Endometrial microvascular endothelial cells (primary cell): ENCODE measurements at regions not wholly inside any gene's neighbourhood (a gene's known extent, or its start where the extent isn't known, plus 50 kb on each side); places are given as distances from the start of the nearest gene placed in this dataset.
"Not testable (repeated sequence)": the region's sequence is repeated elsewhere in the genome, so short reads cannot be mapped to it uniquely, and the experiment has no call there.

ENCODE experiments used
- in situ Hi-C: cut with HindIII; loops from 2 replicates; pipeline ENCODE4 v1.10.0; 2017; ENCODE audit warnings: low sequenced_read_pairs, low pct_unique_long_range_greater_than_20kb; ENCODE audit errors: inconsistent ontology term

GRCh38 chr1:181308098-181308497 lies 175.2 kb upstream of the CACNA1E start:
- in situ Hi-C loops, result no loop called here

DNA sequence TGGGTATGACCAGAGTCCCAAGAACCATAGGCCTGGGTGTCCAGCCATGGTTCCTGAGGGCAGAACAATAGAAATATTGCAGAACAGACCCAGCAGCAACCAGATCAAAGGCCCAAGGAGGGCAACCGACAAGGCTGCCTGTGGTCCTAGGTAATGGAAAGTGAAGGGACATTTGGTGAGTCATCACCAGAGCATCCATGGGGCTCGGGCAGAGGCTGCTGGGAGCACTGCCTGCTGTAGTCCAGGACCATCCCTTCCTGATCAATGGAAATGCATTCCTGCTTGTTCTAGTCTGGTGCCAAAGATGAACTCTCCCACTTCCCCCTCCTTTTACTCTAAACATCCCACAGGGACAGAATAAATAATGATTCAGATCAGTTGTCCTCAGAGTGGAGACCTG lies 172.8 kb upstream of the CACNA1E start:
- in situ Hi-C loops, result no loop called here

- in situ Hi-C loops, result no loop called here
These were observed 170.4 kb upstream of the CACNA1E start for GRCh38 chr1:181312946-181313345.

GRCh38 chr1:181313466-181313865 lies 169.9 kb upstream of the CACNA1E start:
- in situ Hi-C loops, result no loop called here

GRCh38 chr1:181314010-181314409 lies 169.3 kb upstream of the CACNA1E start:
- in situ Hi-C loops, result no loop called here

DNA sequence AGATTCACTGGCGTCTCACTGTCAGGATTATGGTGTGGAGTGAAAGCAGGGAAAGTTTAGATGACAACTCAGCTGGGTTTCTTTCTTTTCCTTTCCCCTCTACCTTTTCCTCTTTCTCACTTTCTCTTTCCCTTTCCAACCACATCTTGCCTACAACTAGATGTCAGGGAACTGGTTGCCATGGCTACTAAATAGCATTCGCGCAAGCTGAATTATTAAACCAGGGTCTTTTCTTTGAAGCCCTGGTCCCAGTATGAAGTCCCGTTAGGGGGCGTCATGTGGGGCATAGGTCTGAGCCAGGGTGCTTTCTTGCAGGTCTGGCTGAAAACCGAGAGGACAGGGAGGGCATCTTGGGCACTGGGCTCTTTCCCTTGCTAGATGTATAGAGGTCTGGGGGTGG lies 168.4 kb upstream of the CACNA1E start:
- in situ Hi-C loops, result no loop called here

DNA sequence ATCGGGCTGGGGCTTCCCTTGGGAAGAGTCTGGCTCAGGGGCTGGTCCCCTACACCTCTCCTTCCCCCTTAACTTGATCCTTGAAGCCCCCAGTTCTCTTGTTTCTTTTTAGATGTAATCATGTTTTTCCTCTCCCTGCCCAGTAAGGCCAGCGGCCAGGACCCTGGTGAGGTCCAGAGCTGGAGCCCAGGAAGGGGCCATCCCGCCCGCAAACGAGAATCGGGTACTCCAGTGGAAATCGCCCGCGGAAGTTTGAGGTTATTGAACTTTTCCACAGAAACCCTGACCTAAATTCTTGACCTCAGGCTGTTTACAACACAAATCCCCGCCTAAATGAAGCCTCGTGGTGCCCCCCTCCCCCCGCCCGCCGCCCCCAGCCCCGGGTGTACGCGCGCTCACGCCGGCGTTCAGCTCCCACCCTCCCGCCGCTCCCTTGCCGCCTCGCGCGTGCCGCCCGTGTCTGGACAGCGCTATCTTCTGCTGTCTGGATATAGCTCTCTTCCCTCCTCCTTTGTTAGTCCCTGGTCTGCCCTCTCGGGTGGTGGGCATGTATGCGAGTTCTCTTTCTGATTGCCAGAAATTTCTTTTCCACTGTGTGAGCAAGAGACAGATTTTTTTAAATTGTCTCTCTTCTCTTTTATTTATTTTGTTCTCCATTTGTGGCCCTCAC lies 165.9 kb upstream of the CACNA1E start:
- in situ Hi-C loops, result no loop called here

- in situ Hi-C loops, result no loop called here
These were observed 165.1 kb upstream of the CACNA1E start for GRCh38 chr1:181318022-181318857.

DNA sequence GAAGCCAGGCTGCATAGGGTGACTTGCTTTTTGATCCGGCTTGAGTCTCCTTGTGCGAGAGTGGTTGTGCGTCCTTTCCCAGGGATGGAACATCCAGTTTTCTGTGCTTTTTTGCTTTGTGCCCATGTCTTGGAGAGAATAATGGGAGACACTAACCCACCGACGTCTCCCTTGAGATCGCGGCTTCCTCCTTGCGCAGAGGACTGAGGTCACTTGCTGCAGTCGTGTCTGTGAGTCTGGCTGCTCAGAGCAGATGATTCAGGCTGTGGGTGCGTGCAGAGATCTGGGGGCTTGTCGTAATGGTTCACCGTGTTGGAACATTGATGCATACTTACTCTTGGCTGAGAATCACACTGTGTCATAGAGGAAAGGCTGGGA lies 164.5 kb upstream of the CACNA1E start:
- in situ Hi-C loops, result no loop called here

- in situ Hi-C loops, result no loop called here
These were observed 163.4 kb upstream of the CACNA1E start for GRCh38 chr1:181319907-181320306.

DNA sequence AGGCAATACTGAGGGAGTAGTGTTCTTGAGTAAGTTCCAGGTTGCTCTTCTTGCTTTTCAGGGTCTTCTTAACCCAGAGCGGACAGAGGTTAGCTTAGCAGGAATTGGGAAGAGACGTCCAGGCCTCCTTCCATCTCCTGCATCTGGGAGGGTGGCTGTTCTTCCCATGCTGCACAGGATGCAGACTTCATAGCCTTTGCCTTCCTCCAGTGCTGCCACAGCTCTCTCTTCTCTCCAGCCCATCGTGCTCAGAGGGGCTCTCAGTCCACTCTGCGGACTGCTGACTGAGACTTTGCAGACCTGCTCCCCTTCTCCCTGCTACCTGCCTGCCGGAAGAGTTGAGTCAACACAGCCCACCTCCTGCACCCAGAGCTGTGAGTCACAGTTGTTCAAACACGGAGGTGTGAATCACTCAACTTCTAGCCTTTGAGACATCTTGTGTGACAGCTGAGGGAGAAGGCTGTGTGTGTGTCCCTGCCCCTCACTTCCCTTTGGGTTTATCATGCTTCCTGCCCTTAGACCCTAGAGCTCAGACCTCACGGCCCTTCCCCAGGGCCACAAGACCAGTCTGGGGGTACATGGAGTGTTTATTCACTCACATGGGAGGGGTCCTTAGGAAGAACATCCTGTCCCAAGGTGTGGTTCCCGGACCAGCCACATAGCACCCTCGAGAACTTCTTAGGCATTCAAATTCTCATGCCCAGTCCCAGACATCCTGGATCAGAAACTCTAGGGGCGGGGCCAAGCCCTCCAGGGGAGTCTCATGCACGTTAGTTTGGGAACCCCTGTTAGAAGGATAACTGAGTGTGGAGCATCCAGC lies 158.3 kb upstream of the CACNA1E start:
- in situ Hi-C loops, result no loop called here

DNA sequence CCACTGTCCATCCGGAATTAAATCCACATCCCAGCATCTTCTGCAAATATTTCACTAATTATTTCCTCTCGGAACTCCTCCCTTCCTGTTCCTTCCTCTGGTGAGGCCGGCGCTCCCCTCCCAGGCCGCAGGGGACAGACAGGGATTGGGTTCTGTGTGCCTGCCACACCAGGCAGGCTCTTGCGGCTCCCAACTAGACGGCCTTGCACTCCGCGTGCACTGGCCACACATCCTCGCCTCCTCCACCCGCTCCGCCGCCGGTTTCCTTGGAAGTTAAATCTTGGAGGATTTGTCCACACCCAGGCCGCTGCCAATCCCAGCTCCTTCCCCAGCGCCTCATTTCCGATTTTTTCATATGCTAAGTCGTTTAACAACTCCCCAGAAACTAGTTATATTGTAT lies 157.6 kb upstream of the CACNA1E start:
- in situ Hi-C loops, result not testable (repeated sequence)

DNA sequence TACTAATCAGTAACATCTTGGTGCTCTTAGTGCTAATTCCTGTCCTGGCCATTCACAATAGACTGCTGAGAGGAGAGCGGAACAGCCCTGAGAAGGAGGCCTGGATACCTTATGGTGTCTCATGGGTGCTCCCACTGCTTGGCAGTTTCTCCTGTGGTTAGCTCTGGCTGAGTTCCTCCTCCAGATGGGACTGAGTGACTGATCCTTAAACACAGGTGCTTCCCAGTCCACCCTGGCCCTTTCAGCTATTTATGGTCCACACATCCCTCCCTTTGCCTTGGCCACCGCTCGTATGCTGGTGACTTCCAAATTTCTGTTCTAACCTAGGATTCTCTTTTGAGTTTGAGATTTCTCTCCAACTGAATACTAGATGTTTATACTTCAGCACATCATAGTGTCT lies 157.0 kb upstream of the CACNA1E start:
- in situ Hi-C loops, result no loop called here

- in situ Hi-C loops, result no loop called here
These were observed 155.5 kb upstream of the CACNA1E start for GRCh38 chr1:181327796-181328195.

- in situ Hi-C loops, result no loop called here
These were observed 148.6 kb upstream of the CACNA1E start for GRCh38 chr1:181334724-181335123.

DNA sequence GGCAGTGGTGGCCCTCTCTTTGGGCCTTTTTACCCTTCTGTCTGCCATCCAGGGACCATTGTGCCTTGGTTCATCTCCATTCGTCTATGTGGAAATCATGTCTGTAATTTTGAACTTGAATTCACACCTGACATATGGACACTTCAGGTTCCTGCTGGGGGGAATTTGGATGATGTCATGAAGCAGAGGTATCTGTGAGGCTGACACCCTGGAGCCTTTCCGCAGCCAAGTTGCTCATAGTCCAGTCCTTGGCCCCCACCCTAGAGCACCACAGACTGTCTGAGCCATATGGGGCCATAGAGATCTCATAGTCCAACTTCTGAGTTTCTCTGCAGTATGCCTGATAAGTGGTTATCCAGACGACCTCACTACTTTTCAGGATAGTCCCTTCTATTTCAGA lies 147.7 kb upstream of the CACNA1E start:
- in situ Hi-C loops, result no loop called here

DNA sequence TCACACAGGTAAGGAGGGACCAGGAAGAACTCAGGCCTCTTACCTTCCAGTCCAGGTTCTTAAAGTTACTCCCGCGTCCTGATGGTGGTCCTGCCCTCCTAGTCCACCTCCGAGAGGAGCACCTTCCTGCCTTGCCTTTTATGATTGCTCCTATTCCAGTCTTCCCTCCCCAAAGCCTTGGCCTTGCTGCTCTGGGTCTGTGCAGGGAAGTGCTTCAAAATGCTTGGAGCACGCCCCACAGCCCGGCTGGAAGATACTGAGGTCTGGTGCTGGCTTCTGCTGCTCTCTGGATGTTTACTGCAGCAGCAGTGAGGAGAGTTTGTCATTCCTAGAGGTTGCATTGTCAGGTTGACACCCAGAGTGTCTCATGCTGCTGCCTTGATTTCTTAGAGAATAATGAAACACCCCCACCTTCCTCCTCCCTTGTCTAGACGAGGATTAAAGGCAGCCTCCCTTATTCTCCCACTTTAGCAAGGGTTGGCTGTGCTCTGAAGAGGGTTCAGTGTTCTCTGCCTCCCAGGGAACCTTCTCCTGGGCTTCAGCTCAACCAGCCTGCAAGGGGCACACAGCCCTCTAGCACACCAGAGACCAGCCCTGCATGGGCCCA lies 142.2 kb upstream of the CACNA1E start:
- in situ Hi-C loops, result no loop called here

DNA sequence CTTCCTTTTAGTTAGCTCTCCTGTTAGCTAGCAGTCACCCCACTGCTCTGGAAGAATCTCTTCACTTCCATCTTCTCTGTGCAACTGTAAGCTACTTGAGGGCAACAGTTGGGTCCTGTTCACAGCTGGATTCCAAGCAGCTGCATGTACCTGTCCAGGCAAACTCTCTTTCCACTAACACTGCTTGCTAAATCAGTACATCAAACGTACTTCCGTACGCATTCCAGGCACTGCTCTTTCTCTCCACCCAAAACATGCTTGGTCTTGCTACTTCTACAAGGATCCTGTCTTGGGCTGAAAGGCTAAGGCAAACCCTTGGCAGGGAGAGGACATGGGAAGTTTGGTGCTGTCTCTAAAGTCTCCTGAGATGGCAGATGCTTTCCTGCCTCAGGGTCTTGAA lies 139.2 kb upstream of the CACNA1E start:
- in situ Hi-C loops, result no loop called here

DNA sequence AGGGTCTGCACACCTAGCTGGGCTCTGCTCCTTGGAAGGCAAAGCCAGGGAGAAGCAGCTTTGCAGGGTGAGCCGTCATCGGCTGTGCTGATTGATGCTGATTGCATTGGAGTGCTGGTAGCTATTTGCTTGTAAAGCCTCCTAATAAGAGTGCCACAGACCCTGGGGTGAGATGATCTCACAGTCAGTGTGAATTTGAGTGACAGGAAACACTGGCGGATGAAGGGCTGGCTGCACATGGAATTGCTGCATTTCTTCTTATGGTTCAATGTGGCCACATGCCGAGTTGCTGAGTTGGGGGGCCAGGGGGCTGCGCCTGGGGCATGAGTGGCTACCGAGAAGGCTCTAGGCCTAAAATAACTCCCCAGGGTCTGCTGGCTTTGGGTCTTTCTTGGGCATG lies 138.2 kb upstream of the CACNA1E start:
- in situ Hi-C loops, result no loop called here
